Islet of Langerhans (tissue), 1 donor: ENCODE measurements at regions not wholly inside any gene's neighbourhood (a gene's known extent, or its start where the extent isn't known, plus 50 kb on each side); places are given as distances from the start of the nearest gene placed in this dataset.

Experiments
- FAIRE-seq: peaks from one replicate; lab custom pipeline; 2011; peaks lifted over from hg19 to GRCh38; lab: Jason Lieb, UNC

DNA sequence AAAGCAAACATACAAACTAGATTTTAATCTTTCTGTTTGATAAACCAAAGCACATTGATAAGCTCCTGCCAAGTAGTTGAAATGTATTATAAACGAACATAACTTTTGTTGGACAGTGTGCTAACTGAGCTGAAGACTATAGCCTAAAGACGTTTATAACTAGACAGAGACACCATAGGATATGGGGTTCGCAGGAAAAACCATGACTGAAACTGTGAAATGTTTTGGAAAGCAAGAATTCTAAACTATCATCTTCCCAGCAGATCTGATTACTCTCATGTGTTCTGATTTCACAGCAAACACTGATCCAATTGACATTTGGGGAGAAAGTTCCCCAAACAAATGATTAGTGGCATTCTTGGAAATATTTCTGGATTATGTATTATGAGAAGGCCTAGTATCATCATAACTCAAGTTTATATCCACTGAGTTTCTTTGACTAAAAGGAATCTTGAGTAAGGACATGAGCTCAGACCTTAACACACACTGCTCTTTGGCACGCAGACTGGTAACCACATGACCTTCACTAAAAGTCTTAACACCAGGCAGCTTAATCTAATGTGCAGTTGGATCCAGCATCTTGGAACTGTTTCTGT is 375.2 kb downstream of the ZNF608 start:
- no peak for FAIRE-seq

DNA sequence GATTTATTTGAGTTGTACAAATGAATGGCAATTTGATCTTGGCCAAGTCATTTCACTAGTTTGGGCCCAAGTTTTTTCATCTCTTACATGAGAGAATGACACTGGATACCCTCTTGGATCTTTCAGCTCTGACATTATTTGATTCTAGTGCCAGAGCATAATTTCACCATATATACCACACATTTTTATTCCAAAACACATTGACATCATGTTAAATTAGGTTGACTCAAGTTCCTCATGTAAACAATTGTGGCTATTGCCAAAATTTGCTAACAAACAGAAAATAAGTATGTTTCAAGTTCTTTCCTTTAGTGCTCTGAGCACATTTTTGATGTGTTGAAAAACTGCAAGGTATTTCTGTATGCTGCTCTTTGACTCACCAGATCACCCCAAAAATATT is 375.8 kb downstream of the ZNF608 start:
- FAIRE-seq: no peak

DNA sequence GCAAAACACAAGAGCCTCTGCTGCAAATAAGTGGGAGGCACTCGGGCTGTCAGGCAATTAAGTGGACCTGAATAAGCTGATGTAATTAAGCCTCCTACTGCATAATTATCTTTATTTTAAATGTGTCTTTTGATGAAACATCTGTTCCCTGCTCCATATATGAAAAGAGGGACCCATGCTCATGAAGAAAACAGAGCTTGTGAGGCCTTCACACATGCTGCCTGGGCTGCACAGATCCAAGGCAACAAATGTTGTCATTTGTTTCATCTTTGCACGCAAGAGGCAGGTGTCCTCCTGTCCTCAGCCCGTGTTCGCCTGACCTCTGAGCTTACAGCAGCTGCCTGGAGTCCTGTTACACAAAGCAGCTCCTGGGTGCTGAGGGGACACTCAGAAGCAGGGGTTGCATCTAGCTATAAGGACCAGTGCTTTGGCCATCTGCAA is 381.1 kb downstream of the ZNF608 start:
- peak; percentile 72 for FAIRE-seq

- FAIRE-seq: no peak
These were observed 390.5 kb downstream of the ZNF608 start for GRCh38 chr5:124355928-124356327.

DNA sequence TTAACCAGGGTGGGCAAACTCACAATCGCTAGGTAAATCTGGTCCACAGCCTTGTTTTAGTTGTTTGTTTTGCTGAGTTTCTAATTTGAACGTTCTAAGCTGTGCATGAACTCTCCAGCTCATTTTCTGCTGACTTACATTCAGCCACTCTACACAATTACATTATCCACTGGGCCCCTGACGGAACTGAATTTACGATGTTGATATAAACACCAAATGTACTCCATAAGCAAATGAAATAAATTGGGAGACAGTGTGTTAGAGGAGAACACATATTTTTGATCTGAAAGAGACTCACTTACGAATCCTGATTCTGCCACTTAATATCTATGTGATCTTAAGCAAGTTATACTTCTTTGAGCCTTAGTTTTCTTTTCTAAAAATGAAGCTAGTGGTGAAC is 393.4 kb downstream of the ZNF608 start:
- FAIRE-seq: no peak

DNA sequence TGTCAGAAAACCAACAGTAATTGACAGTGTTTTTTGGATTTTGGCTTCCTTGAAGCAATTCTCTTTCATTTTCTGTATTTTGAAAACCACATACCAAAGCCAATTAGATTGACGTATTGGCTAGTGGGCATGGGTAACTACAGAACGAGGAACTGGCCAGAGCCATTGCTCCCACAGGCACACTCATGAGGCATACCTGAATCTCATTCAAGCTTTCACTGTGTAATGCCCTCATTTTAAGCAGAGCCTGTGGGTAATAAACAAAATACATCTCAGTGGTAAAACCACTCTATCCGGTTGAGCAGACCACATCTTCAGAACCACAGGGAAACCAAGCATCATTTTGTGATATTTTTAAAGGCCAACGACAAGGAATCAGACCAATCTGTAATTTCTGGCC is 394.1 kb downstream of the ZNF608 start:
- FAIRE-seq: no peak

GRCh38 chr5:124349931-124350330 is 396.5 kb downstream of the ZNF608 start:
- no peak for FAIRE-seq

DNA sequence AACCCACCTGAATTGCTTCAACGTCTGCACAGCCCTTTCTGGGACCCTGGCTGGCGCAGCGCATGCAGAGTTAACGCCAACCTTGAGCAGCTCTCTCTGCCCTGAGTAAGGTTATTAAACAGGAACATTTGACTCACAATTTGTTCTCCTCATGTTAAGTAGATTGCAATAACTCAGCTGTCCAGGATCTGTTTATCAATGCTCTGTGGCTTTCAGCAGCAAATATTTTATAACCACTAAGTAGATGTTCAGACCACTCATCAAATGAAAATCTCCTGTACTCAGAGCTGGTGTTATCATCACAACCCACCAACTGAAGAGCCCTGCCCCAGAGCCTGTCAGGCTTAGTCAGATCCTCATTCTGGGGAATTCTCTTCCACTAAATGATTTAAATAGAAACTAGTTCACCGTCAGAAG is 403.0 kb downstream of the ZNF608 start:
- FAIRE-seq: peak; percentile 70

DNA sequence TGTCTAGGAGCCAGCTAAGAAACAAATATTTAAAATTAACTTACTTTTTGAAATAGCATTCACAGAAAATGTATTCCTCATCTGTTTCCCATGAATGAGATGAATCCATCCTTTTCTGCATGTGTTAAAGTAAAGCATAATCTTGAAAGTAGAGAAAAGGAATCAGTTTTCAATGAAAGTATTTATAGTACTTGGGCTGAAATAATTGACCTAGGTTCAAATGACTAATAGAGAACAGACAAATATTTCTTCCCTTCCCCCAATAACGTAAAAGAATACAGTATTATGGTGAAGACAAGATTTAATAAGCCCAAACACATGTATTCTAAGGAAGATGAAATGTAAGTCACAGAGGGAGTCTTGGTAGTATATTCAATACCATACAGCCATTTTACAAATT is 403.5 kb downstream of the ZNF608 start:
- no peak for FAIRE-seq

GRCh38 chr5:124342584-124342983 is 403.9 kb downstream of the ZNF608 start:
- FAIRE-seq: no peak

DNA sequence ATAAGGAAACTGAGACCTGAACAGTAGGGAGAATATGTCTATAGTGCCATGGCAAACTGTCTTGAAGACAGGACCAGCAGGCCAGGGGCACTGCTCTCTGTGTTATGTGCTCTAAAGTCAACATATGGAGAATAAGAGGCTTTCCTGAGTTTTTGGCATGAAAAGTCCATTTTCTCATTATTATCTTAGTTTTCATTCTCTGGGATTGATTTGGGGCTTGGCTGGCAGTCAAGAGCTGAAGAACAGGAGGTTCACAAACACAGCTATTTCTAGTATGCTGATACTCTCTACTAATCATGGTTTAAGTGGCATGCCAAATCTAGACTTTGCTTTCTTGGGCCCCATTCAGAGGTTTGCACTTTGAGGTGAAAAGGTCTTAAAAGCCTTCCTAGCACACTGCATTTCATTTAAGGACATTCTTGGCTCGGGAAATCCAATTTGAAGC is 404.4 kb downstream of the ZNF608 start:
- FAIRE-seq: no peak

DNA sequence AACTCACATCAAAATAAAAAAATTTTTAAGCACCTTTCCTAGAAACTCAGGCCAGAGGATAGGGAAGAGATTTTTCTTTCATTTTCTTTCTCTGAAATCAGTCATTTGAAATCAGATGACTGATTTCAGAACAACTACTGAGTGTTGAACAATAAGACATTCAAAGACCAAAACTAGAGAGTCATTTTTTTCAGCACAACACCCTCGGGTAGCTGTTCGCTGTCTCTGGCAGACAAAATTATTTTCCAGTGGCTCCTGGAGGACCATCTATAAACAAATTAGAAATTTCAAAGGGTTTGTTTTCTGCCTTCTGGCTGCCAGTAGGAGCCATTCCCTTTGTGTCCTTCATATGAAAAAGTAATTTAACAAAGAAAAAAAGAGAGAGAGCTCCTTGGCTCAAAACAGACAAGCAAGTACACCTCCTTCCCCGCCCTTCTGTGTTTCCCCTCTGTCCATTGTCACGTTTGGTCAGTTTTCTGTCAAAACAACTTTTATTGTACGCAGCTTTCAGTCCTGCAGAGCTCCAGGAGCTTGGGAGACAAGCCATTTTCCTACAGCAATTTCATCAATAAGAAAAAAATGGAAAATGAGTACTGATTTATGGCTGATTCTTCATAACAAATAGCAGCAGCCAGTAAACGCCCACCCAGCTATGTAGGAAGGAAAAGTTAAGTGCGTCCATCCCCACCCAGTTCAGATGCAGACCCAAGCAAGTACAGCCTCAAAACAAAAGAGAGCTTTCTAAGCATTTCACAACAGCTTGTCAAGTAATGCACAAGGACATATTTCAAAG is 405.2 kb downstream of the ZNF608 start:
- no peak for FAIRE-seq

DNA sequence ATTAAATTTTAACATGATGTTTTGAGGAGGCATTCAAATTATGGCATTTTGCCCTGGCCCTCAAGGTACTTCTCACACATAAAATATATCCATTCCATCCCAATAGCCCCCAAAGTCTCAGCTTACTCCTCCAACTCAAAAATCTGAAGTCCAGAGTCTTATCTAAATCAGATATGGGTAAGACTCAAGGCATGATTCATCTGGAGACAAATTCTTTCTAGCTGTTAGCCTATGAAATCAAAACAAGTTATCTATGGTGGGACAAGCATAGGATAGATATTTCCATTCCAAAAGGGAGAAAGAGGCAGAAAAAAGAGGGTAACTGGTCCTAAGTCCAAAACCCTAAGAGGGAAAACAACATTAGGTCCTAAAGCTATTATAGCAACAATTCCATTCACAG is 408.4 kb downstream of the ZNF608 start:
- FAIRE-seq: no peak

DNA sequence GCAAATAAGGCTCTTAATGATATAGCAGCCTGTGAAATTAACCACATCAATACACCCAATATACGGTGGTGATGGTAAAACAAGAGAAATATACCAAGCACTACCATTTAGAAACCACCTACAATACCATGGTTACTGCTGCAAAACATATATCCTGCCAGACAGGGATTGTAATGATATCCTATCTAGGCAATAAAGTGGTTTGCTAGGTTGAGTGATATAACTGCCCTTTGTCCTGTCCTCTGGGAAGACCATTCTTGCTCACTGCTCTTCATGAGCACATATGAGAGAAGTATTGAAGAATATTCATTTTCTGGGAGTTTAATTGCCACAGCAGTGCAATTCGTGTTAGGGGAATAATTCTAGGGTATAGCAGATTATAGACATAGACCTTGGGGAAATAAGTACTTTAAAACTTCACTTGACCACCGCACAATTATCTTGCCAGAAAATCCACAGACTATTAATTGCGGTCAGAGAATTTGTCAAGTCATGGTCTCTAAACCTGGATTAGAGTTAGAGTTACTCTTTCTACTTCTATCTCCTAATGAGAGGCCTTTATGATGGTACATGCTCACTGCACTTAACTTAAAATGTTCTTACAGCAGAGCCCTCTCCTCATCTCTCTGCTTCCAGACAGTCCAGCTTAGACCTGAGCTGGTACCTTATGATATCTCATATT is 413.0 kb downstream of the ZNF608 start:
- FAIRE-seq: no peak

DNA sequence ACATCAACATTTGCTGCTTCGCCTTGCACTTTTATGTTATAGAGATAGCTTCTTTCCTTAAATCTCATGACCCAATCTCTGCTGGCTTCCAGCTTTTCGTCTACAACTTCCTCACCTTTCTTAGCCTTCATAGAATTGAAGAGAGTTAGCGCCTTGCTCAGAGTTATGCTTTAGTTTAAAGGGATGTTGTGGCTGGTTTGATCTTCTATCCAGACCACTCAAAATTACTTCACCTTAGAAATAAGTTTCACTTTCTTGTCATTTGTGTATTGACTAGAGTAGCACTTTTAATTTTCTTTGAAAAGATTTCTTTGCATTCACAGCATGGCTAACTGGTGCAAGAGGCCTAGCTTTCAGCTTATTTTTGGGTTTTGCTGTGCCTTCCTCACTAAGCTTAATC is 414.2 kb downstream of the ZNF608 start:
- FAIRE-seq: no peak

DNA sequence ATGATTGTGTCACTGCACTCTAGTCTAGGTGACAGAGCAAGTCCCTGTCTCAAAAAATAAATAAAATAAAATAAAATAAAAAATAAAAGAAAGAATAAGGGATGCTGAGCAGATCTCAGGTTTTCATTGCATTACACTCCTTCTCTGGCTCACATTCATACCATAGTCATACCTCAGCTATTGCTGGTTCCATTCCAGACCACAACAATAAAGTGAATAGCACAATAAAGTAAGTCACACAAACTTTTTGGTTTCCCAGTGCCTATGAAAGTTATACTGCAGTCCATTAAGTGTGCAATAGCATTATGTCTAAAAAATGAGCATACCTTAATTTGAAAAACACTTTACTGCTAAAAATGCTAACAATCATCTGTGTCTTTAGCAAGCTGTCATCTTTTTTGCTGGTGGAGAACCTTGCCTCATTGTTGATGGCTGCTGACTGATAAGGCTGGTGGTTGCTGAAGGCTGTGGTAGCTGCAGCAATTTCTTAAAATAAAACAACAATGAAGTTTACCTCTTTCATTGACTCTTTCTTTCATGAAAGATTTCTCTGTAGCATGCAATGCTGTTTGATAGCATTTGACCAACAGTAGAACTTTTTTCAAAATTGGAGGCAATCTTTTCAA is 415.7 kb downstream of the ZNF608 start:
- no peak for FAIRE-seq

GRCh38 chr5:124328201-124328600 is 418.2 kb downstream of the ZNF608 start:
- FAIRE-seq: no peak

- no peak for FAIRE-seq
These were observed 427.8 kb downstream of the ZNF608 start for GRCh38 chr5:124318661-124319060.

DNA sequence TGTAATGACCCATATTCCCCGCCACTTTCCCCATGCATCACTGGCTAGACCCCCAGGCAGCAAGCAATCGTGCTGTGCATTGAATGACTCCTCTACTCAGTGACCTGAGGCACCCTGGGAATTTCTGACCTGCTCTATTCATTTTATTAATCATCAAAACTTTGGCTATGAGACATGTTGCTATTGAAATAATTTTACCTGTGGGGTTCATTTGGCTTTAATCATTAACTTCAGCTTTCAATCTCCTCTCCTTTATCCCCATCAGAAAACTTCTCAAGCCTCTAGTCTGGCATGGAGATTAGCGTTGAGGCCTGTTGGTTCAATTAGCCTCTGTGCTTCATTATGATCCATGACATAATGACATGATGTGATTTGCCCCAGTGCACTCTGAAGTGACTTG is 429.0 kb downstream of the ZNF608 start:
- no peak for FAIRE-seq

GRCh38 chr5:124315741-124316415 is 430.6 kb downstream of the ZNF608 start:
- no peak for FAIRE-seq

DNA sequence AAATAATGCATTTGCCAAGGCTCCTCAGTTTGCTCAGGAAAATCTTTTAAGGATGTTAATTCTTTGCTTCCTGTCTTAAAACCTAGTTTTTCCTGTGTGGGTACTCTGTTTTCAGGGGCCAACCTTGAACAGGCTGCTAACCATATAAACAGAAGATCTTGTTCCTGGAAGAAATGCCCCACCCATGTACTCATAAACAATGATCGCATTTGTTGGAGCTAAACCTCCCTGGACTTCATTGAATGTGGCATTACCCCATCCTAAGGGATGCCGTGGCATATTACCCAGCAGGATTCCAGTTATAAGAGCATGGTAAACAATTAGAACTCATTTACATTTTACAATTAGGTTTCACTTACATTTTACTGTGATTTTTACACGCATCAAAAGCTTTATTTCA is 436.0 kb downstream of the ZNF608 start:
- FAIRE-seq: no peak

- FAIRE-seq: no peak
These were observed 437.0 kb downstream of the ZNF608 start for GRCh38 chr5:124309241-124309980.
